Stimulated activated CD4-positive, alpha-beta T cell treated with anti-CD3 and anti-CD28 coated beads, Interleukin-1b, Interleukin-23, amount 100 ng/mL, for 1 hour (primary cell): ENCODE measurements at regions not wholly inside any gene's neighbourhood (a gene's known extent, or its start where the extent isn't known, plus 50 kb on each side); places are given as distances from the start of the nearest gene placed in this dataset.

Experiments used
- DNase-seq, 2 donors: peaks; one replicate each; pipeline ENCODE4 v3.0.0-alpha.2; 2020; ENCODE audit warnings: low read depth in 2 of 2

DNA sequence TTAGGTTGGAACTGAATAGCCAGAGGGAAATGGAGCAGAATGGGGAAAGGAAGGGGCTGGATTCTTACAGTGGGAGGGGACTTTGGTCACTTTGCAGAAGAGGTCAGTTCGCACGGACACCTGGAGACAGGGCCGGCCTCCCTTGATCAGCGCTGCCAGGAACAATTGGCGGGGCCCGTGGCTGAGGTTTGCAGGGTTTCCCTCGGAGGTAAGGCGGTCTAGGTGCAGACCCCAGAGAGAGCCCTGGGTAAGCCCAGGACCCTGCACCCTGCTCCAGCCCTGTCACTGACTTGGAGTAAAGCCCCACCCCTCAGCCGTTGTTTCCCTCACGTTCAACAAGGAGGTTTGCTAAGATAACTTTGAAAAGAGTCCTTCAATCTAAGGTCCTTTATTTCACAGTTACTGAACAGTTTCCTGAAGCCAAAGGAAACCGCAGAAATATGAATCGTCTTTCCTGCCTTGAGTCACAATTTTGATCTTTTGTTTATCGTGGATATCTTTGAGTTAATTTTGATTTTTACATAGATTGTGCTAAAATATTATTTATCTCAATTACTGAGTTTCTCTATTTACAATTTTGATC, 231.4 kb upstream of the RTL1 start:
- DNase-seq = no peak

DNA sequence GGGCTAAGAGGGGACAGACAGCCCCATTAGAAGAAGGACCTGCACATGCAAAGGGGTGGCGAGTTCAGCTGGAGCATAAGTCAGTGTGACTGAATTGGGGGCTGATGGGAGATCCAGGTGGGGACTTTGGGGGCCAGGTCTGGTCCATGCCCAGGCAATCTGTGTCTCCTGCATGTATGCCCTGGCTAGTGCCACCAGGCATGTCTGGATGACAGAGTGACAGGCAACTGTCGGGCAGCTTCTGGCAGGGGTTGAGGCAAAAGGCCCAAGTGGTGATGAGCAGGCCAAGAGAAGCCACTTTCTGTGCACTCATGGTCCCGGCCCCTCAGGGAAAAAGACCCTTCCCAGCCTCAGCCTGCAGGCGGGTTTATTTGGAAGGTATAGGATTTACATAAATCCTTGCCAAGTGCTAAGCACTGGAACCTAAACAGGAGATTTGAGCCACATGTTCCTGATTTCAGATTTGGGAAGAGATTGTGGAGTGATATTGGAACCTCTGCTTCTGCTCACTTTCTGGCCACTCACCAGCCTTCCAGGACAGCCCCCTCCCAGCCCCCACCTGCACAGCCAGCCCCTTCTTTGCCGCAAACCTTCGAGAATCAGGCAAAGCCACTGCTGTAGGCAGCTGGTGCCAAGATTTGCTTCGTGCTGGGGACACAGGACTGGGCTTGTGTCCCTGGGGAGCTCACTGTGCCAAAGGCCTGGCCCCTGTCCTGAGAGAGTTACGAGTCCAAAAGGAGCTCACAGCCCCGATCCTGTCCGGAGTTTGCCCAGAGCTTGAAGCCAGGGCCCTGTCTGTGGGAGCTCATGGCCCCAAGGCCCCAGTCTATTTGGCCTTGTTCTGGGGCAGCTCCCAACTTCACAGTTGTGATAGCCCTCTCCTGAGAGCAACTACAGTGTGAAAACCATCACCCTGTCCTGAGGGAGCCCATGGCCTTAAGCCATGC, 232.5 kb upstream of the RTL1 start:
- DNase-seq = no peak

DNA sequence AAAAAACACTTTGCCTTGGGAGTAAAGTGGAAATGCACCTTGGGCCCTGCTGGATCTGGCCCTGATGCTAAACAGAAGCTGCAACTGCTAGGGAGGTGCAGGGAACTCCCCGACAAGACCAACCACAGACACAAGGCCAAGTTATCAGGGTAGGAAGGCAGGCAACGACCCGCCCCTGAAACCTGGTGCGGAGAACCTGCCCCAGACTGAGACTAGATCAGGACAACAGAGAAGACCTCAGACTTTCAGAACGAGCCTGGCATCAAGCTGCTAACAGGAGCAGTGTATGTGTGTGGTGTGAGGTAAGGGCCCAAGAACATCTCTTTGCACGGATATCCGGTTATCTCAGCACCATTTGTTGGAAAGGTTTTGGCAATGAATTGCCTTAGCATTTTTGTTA, 233.7 kb upstream of the RTL1 start:
- no peak for DNase-seq

DNA sequence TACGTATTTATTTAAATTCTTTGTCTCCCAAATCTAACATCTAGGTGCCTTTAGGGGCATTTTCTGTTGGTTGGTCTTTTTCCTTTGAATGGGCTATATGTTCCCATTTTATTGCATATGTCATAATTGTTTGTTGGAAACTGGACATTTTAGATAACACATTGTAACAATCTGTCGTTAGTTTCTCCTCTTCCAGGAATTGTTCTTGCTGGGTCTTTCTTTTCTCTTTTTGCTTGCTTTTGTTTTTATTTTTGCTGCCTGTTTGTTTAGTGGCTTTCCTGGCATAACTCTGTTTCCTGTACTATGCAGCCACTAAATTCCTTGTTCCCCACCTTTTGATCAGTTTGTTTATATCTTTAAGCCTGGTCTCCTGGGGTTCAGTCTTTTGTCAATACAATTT, 244.3 kb upstream of the RTL1 start:
- no peak for DNase-seq

DNA sequence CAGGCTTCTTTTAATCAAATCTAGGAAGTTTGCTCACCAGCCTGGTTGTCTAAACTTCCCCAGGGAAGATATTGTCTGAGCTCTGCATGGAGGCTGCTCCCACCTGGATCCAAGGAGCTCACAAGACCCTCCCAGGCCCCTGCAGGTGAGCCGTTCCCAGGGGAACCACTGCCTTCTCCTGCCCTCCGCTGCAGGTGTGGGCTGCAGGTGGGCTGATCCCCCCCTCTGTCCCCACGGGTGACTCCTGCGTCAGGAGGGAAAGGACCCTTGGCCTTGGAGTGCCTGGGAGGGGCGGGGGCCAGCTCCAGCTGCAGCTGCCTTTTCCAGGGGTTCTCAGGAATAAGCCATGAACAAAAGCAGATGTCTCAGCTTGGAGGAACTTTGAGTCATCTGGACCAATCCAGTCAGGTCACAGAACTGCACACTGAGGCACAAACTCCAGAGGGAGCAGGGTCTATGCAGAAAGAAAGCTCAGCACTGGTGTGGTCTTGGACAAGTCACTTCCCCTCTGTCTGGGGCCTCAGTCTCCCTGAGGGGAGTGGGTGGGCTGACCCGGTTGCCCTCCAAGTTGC, 246.6 kb upstream of the RTL1 start:
- no peak for DNase-seq

DNA sequence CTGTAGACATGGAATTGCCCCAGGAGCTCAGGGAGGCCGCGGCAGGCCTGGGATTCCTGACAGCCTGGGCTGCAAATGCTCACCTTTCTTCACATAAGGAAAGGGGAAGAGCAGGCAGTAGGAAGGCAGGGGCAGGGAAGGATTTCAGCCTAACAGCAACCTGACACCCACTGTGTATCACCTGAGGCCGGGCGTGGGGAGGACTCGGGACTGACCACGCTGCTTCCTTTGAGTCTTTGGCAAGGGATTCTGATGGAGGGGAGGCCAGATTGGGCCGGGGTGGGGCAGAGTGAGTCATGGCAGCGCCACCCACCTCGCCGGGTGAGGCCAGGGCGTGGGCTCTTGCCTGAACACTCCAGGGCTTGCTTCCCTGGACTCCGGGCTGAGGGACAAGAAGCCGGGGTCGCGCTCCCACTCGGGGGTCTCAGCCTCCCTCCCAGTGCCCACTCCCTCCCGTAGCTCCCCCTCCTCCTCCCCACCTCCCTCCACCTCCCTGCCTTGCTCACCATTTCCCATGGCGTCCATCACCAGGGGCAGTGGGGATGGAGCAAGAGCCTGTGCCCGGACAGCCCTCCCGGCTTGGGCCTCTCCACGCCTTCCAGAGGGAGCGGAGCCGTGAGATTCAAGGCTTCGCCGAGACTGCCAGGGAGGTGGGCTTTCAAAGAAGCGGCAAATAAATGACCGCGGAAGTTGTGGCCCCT, 247.9 kb upstream of the RTL1 start:
- no peak for DNase-seq

DNA sequence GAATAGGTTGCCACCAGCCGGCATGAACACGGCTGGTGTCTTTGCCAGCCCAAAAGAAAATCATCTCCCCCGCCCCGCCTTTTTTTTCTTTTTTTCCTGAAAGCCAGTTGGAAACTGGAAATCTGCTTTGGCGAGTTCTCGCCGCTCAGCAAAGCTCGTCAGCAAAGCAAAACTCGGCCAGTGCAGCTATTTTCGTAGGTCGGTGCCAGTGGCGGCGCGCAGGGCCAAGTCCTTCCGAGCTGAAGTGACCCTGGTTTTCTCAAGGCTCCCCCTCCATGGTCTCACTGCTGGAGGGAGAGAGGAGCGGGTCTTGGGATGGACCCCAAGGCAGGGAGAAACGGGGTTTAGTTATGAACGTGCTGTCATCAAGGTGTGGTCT, 248.4 kb upstream of the RTL1 start:
- no peak for DNase-seq

DNA sequence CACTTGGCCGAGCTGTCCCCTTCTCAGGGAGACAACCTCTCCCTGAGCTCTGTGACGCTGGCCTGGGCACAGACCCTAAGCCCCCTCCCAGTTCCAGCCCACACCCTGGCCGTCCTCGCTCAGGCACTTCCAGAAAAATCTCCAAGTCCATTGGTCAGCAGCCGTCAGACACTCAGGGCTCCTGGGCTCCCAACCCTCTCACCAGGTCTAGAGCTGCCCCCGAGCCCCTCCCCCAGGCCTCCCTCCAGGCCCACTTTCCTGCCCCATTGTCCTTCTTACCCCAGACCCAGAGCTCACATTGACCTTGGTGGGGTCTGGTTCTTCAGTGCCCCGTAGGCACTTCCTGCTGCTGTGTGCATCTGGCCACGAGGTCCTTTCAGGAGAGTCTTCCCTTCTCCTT, 249.3 kb upstream of the RTL1 start:
- DNase-seq = no peak

DNA sequence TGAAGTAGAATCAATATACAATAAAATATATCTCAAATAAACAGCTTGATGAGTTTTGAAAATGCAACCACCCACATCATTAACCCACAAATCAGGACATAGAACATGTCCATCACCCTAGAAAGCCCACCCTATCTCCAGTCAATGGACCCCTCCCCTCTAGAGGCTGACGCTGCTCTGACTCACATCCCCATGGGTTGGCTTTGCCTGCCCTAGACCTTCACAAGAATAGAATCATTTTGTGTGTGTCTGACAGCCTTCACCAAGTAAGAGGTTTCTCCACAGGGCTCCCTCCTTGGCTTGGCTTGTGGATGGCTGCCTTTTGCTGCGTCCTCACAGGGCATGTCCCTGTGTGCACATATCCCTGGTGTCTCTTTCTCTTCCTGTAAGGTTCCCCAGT, 250.2 kb upstream of the RTL1 start:
- no peak for DNase-seq

DNA sequence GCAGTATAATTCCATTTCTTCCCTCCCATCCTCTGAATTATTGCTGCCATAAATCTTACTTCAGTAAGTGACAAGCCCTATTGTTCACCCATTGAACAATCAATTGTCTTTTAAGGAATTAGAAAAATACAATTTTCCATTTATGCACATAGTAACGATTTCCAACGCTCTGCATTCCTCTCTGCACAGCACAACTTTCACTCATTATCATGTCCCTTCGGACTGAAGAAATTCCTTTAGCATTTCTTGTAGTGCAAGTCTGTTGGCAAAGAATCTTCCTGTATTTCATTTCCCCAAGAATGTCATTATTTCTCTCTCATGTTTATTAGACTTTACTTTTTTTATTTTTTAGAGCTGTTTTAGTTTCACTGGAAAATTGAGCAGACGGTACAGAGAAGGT, 252.1 kb upstream of the RTL1 start:
- no peak for DNase-seq

DNA sequence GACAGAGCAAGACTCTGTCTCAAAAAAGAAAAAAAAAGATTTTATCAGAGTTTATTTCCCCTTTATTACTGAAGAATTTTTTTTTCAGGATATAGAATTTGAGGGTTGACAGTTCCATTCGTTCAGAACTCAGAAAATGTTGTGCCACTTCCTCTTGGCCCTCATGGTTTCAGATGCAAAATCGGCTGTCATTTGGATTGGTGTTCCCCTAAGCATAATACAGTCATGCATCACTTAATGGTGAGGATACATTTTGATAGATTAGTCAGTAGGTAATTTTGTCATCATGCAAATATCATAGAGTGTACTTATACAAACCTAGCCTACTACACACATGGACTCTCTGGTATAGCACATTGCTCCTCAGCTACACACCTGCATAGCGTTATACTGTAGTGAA, 263.9 kb upstream of the RTL1 start:
- no peak for DNase-seq

DNA sequence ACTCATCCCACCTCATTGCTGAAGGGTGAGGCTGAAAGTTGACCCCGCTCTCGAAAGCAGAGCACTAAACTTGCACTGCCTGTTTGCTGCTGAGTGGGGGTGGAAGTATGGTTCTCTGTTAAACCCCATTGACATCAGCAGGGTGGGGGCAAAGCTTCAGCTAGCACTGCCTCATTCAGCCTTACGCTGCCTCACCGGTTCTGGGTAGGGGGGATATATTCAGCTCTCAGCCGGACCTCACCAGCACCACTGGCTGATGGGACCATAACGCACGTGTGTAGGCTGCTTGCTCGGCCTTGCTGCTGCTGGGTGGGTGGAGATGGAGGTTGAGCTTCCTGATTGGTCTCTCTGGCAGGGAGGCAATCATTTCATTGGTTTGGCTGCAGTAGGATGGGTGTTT, 265.7 kb upstream of the RTL1 start:
- DNase-seq = no peak

DNA sequence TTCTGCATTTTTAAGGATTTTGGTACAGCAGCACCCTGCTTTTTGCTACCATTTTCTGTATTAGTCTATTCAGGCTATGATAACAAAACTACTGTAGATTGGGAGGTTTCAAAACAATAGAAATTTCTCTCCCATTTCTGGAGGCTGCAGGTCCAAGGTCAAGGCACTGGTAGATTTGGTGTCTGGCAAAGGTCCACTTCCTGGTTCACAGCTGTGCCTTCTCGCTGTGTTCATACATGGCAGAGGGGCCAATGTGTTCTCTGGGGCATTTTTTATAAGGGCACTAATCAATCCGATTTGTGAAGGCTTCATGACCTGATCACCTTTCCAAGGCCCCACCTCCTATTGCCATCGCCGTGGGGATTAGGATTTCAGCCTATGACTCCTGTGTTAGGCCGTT, 268.1 kb upstream of the RTL1 start:
- DNase-seq = no peak

DNA sequence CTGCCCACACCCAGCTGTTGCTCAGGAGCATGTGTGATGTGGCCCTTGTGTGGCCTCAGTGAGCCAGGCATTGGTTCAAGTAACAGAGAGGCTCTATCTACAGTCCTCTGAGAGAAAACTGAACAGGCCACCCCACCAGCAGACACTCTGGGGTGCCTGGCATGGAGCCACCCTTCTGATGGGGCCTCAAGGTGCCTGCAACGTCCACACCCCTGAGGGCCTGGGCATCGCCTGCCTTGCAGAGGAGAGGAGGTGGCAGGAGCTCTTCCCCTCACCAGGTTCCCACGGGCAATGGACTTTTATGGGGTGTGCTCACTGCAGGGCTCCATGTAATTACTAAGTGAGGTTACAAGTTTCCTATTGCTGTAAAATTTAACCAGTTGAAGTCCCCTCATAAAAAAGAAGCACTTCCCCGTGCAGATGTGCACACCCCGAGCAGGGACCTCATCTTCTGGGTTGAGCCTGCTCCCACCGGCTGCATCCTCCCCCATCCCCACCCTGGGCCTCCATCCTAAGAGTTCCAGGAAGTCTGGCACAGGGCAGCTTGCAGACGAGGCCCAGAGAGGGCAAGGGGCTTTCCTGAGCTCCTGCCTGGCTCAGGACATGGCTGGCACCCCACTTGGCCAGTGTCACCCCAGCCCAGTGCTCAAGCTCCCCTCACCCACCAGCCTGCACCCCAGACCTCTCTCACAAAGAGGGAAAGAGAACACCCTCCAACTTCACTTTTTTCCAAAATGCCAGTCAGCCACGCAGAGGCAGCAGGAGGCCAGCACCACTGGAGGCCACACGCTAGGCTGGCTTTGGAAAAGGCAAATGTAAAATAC, 270.4 kb upstream of the RTL1 start:
- no peak for DNase-seq

DNA sequence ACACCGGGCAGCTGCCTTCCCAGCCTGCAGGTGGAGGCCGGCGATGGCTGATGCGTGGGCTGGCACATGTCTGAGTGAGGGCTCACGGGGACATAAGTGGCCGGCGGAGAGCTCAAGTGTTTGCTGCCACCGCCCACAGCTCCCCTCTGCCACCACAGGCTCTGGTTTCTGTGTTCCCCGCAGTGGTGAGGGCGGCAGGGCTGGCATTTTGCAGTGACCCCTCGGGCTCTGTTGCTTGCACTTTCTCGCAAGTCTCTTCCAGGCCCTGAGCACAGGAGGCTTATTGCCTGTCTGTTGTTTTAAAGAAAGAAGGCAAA, 271.0 kb upstream of the RTL1 start:
- DNase-seq = no peak

DNA sequence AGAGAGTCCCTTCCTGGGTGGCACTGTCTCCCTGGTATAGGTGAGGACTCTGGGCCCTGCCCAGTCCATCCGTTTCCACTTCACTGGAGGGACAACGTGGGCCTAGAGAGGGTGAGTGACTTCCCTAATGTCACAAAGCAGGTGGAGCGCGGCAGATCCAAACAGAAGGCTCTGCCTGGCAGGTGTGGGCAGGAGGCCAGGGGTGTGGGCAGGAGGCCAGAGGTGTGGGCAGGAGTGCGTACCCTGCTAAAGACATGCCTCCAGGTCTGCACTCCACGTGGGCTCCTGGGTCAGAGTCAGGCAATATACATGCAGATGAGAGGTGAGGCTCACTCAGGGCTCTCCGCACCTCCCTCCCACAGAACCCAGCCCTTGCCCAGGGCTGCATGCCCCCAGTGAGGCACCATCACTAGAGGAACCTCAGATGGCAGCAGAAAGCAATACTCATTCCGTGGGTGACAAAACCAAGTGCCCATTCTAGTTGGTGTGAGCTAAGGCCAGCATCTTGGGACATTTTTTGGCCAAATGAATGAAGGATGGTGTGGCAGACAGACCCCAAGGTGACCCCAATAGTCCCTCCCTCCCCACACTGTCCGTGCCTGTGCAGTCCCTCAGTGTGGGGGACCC, 271.6 kb upstream of the RTL1 start:
- DNase-seq = no peak

DNA sequence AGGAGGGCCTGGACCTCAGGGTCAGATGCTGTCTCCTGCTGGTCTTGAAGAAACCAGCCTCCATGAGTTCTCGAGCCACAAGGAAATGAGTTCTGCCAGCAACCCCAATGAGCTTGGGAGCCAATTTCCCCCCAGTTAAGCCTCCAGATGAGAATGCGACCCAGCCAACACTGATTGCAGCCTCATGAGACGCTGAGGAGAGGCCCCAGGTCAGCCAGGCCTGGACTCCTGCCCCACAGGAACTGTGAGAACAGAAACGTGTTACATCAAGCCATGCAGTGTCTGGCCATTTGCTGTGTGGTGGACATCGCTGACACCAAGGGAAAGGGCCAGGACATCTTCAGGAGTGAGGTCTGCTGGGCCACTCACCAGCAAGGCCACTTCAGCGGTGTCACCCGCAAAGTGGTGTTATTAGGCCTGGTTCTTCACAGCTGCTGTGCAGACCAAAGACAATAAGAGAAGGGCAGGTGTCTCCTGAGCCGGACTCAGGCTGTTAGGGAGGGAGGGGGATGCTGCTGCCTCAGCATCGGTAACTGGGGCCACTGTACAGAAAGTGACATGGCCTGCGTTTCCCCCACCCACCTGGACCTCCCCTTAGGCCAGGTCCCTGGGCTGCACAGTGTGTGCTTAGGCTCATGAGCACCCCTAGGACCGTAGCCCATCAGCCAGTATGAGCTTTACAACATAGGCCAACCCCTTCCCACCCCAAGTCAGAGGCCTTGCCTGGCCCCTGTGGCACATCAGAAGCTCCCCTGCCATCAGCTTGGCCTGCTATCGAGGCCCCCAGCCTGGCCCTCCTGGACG, 272.4 kb upstream of the RTL1 start:
- DNase-seq = no peak

DNA sequence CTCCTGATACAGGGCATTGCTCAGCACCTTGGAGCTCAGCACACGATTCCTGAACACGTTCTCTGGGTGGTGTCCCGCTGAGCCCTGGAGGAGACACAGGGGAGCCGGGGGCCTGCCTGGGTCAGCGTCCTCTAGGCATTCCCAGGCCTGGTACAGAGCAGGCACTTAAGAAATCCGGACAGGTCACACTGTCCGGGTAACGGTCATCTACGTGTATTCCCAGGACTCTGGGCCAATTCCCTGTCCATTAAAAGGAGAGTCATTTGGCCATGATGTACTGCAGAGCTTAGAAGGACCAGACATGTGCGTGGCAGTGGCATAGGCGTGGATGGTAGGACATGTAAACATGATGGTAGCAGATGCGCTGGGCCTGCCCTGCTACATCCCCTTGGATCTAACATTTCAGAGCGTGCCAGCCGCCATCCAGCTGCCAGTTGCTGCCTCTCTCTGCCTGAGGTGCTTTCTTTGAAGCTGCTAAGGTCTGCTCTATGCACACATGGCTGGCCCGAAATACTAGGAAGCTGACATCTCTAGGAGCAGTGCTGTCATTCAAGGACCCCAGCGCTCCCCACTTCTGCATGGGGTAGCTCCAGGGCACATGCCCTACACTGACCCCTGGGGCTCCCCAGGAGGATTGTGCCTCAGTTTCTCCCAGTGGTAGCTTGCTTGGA, 273.1 kb upstream of the RTL1 start:
- no peak for DNase-seq

DNA sequence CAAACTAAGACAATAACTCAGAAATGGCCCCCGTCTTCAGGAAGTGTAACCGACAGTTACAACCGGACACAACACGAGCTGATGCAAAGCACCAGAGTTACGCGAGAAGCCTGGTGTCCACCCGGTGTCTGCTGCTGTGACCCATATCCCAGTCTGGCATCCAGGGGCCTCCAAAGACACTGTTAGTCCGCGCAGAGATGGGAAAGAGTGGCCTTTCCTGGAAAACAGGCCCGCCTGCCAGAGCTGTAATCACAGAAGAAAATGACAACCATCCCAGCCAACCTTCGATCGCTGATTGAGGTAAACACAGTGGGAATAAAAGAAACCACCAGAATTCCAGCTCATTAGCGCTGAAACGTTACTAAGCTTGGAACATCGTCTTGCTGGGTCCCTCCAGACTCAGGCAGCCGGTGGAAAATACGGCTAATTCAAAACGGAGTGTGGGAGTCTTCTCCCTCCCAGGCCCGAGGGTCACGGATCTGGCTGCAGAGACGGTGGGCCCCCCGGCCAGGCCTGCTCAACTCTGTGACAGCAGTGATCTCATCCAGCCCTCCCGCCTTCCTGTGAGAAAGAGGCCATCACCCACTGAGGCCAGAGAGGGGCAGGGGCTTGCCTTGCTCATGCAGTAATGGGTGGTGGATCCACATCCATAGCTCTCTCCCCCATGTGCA, 273.9 kb upstream of the RTL1 start:
- no peak for DNase-seq
